ENCODE measurements at regions not wholly inside any gene's neighbourhood (a gene's known extent, or its start where the extent isn't known, plus 50 kb on each side); places are given as distances from the start of the nearest gene placed in this dataset.
"Not testable (repeated sequence)": the region's sequence is repeated elsewhere in the genome, so short reads cannot be mapped to it uniquely, and the experiment has no call there.

DNA sequence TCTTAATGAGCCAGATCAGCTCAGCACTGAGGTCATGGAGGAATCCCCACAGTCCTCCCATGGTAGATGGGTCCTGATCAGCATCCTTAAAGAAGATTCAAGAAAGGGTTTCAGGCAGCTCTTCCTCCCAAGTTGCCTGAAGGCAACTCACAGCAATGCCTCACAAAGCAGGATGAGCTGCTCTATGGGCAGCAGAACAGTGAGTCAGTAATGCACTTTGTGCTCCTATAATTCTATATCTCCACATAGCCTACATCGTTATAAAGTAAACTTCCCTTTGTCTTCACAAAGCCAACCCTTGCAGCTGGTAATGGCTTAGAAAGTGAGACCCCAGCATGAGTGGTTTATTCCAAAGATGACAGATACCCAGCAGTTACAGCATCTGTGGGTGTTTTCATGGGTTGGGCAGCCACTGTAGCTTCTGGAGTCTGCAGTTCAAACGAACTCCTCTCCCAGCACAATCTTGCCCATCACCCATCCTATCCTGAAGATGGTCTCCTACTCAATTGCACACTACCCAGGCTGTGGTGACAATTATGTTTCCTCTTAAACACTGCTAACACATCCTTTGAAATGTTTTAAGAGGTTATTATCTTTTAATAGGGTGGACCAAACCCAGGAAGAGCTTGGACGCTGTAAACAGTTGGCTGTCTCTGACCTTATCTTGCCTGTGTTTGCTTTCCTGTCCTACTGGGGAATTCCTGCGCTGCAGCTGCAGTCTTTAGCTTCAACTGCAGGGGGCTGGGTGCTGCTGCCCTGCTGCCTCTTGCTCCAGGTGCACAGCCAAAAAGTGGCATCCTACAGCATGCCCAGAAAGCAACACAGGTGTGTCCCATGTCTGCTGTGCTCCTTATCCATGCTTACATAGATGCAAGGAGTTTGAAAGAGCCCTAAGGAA lies 286.9 kb downstream of the ANAPC1 start:
- TF ChIP-seq, protein P1, sequence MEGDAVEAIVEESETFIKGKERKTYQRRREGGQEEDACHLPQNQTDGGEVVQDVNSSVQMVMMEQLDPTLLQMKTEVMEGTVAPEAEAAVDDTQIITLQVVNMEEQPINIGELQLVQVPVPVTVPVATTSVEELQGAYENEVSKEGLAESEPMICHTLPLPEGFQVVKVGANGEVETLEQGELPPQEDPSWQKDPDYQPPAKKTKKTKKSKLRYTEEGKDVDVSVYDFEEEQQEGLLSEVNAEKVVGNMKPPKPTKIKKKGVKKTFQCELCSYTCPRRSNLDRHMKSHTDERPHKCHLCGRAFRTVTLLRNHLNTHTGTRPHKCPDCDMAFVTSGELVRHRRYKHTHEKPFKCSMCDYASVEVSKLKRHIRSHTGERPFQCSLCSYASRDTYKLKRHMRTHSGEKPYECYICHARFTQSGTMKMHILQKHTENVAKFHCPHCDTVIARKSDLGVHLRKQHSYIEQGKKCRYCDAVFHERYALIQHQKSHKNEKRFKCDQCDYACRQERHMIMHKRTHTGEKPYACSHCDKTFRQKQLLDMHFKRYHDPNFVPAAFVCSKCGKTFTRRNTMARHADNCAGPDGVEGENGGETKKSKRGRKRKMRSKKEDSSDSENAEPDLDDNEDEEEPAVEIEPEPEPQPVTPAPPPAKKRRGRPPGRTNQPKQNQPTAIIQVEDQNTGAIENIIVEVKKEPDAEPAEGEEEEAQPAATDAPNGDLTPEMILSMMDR (IDR thresholded peaks at IDR 0.05; ENCODE audit: low read depth, low read length) = not testable (repeated sequence)
- not testable (repeated sequence) for TF ChIP-seq EZH2phosphoT487 (IDR thresholded peaks at IDR 0.05; ENCODE audit: low read depth)

Measured in OCI-LY3 (cell line).